UCSD-AML1 (cell line): ENCODE measurements at regions not wholly inside any gene's neighbourhood (a gene's known extent, or its start where the extent isn't known, plus 50 kb on each side); places are given as distances from the start of the nearest gene placed in this dataset.

Experiments used
- DNase-seq: peaks from one replicate; lab custom pipeline; 2025; ENCODE audit not compliant: unreplicated experiment; lab: John Stamatoyannopoulos, UW

DNA sequence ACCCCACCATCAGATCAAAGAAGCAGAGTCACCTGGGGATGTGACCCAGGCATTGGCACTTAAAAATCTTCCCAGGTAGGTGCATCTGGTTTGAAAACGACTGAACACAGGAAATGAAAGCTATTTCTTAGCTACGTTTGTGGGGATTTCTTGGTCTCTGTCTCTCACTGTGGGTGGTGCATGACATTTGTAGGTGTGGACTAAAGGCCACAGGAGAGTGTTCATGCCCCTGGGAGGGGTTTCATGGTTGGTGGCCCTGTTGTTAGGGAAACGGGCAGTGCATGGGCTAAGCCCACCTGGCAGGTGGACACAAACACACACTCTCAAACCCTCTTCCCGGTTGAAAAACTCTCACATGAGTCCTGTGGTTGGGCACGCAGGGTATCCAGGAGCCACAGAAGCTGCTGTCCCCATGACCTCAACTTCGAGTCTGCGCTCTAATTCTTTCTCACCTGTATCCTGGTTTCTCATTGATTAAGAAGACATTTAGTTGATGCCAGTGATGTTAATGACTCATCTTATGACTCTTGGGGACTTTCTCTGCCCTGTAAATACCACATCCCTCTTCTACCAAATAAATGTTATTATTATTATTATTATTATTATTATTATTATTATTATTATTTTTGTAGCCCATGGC lies 119.4 kb downstream of the MRPS6 start:
- no peak for DNase-seq

GRCh38 chr21:34195335-34195734 lies 122.0 kb downstream of the MRPS6 start:
- no peak for DNase-seq

GRCh38 chr21:34196996-34197395 lies 123.6 kb downstream of the MRPS6 start:
- no peak for DNase-seq

DNA sequence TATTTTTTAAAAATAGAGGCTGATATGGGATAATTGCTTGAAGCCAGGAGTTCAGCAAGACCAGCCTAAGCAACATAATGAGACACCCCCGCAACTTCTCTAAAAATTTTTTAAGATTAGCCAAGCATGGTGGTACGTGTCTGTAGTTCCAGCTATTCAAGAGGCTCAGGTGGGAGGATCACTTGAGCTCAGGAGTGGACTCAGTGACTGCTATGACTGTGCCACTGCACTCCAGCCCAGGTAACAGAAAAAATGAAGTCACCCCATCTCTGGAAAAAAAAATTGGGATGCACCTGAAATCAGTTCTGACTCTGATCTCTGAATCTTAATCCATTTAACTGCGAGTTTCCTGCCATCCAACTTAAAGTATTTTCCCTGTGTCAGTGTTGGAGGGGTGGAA lies 124.2 kb downstream of the MRPS6 start:
- DNase-seq, result no peak

DNA sequence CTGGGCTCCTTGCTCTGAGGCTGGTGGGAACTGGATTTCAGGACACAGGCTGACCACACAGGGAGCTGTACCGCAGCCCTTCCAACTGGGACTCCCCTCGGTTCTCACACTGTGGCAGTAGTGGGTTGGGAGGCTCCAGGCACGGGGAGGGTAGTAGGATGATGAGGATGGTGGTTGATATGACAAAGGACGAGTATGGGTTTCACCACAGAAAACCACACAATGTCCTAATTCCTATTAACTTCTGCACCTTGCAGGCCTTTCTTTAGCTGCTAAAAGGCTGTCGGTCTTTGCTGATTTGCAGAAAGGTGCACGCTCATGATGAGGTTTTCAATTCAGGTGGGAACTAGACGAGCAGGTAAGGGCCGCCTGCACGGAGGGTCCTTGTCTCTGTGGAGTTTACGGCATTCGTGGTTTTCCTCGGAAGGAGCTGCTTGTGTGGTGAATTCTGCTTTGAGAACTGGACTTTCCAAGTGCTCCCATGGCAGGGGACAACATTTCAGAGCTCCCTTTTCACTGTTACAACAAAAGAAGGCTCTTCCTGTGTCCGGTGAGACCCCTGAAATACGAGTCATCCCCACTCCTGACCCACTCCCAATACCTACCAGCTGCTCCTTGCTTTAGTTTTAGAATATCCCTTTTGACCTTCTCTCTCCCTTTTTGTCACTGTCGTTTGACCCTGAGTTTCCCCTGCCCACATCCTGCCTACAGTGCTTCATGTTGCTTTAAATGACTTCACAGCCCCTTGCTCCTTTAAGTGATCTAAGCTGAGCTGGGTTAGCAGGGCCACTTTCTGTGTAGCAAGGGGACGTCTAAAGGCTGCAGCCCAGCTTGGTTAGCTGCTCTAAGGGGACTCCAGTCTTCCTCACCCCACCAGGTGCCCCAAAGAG lies 125.1 kb downstream of the MRPS6 start:
- DNase-seq, result peak; percentile 38

DNA sequence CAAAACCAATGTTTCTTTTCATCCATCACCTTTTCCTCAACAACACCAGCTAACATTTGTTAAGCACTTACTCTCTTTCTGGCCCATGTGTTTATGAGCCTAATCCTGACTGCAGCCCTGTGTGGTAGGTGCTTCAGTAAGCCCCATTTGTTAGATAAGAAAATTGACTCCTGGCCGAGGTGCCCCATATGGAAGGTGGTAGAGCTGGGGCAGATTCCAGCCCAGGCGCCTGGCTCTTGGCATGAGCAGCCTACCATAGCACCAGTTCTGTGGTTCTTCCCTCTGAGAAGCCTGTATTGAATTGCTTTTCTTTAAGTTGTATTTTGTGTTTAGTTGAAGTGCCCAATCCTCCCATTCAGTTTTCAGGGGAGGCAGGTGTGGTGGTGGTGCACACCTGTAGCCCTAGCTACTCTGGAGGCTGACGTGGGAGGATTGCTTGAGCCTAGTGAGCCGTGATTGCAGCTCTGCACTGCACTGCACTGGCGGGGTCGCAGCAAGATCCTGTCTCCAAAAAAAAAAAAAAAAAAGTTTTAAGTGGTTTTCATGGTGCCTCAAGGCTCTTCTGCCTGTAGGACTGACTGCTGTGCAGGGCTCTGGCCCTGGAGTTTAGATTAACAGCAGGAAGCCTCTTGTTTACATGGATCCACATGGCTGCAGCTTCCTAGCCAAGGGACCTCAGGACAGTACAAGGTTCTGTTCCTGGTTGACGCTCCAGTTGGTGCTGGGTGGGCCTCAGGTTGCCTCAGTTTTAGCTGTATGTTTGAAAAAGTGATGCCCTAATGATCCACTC lies 125.9 kb downstream of the MRPS6 start:
- no peak for DNase-seq

DNA sequence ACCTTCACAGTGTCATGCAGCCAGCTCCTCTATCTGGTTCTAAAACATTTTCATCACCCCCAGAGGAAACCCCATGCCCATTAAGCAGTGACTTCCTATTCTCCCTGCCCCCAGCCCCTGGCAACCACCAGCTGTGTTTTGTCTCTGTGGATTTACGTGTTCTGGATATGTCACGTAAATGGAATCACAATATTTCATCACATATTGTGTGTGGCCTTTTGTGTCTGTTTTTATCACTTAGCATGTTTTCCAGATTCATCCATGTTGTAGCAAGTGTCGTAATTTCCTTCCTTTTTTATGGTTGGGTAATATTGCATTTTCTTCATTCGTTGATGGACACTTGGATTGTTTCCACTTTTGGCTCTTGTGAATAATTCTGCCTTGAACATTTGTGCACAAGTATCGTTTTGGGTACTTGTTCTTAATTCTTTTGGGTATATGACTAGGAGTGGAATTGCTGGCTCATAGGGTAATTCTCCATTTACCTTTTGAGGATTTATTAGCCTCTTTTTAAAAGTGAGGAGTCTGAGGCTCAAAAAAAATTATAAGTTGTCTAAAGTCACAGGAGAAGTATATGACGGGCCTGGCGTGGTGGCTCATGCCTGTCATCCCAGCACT lies 127.0 kb downstream of the MRPS6 start:
- DNase-seq, result no peak

DNA sequence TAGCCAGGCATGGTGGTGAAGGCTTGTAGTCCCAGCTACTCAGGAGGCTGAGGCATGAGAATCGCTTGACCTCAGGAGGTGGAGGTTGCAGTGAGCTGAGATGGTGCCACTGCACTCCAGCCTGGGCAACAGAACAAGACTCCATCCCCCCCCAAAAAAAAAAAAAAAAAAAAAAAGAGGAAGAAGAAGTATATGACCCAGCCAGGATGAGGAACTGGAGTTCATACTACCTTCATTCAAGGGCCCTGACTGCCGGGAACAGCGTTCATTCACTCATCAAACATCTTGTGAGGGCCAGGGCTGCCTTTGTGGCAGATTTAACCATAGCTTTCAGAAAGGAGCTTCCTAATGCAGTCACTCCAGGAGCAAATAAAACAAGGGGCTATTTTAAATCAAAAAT lies 127.6 kb downstream of the MRPS6 start:
- DNase-seq, result no peak

DNA sequence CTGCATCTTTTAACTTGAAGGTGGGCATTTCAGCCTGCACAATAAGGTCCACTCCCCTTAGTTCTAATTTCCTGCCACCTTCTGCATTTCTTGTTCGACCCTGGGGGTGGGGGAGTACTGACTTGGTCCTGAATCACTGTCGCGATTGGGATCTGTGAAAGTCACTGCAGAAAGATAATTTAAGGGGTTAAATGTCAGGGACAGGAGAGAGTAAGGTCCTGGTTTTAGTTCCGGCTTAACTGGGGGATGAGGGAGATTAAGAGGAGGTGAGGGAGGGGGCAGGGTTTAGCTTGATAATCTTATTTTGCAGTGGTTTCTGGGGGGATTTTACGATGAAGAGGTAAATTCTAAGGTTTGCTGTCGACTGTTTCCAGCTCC lies 128.1 kb downstream of the MRPS6 start:
- no peak for DNase-seq

DNA sequence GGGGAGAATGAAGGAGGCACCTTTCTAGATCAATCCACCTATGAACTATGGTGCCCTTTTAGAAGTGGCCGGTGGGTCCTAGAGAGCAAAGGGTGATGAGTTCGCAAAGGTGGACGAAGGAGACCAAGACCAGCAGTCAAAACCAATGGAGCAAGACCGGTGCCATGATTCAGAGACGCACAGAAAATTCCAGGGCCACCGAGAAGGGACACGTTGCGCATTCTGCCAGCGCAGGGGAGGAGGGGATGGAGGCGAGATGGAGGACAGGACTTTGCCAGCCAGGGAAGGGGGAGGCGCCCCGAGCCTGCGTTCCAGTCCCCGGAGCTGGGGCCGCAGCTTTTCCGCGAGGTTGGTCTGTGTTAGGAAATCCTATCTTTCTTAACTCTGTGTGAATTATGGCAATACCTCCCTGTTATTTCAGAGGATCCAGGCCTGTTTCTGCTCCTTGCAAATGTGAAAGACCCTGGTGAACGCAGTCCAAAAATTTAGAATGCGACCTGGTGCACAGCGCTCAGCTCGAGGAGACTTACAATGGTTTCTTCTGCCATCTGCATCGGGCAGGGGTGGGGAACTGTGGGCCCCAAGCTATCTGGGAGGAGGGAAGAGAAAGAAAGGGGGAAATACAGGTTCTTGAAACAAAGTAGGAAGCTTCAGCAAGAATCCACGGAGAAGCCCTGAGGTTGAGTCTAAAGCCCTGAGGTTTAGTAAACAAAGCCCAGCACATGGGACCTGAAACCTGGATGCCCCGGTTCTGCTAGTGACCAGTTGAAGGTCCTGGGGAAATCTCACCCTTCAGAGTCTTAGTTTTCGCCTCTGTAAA lies 129.4 kb downstream of the MRPS6 start:
- DNase-seq, result no peak

- DNase-seq, result no peak
Observed at GRCh38 chr21:34203851-34204420, 130.6 kb downstream of the MRPS6 start.

GRCh38 chr21:34204481-34205439 lies 131.4 kb downstream of the MRPS6 start:
- no peak for DNase-seq

DNA sequence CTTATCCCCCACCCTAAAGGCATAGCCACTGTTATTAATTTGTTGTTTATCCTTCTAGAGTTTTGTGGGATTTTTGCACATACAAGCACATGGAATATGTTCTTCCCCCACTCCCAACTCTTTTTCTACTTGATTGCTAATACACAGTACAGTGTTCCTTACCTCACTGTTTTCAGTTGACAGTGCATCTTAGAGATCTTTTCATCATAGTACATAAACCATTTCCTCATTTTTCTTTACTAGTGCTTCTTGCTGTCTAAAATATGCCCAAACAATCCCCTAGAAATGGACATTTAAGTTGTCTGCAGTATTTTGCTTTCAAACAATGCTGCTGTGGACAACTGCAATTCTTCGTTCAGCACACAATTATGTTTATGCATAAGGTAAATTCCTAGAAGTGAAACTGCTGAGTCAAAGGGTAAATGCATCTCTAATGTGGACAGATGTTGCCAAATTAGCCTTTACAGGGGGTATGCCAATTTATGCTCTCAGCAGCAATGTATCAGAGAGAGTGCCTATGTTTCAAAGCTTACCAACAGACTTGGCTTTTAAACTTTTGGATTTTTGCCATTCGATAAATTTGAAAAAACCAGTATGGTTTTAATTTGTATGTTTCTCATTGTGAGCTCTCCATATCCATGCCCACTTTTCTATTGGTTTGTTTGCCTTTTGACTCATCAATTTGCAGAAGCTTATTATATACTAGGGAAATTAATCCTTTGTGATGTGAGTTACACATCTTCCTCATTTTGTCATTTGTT lies 132.6 kb downstream of the MRPS6 start:
- no peak for DNase-seq

- DNase-seq, result no peak
Observed at GRCh38 chr21:34213959-34214358, 140.6 kb downstream of the MRPS6 start.

GRCh38 chr21:34215501-34215900 lies 142.1 kb downstream of the MRPS6 start:
- no peak for DNase-seq

DNA sequence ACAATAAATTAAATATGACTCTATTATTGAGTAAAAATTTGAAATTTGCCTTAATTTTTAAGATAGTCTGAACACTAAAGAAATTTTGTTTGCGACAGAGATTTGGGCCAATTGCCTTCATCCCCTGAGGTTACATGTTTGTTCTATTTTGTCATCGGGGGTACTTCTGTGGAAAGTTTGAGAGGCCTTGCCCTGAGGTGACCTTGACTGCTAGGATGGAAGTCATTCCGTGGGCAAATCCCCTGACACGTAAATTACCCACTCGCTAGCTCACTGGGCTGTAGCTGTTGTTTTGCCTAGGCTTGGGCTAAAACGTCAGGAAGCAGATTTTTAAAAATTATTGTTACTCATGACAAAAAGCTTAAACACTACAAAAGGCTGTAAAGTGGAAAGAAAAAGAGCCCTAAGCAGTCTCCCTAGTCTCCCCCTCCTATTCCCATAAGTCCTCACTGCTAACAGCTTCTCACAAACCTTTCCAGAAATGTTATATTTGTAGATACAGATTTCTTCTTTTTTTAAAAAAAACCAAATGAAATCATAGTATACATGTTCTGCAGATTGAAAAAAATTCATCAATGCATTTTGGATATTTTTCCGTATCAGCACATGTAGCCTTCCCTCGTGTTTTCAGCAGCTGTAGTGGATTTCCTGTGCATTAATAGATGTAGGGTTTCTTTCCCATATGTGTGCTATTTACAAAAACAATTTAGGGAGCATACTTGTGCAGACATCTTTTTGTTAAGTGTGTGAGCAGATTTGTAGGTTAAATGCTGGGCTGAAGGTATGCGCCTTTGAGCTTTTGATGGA lies 142.7 kb downstream of the MRPS6 start:
- no peak for DNase-seq

- DNase-seq, result no peak
Observed at GRCh38 chr21:34216718-34217032, 143.3 kb downstream of the MRPS6 start.

GRCh38 chr21:34217263-34217662 lies 143.9 kb downstream of the MRPS6 start:
- DNase-seq, result no peak
